H9 (cell line): ENCODE measurements at regions not wholly inside any gene's neighbourhood (a gene's known extent, or its start where the extent isn't known, plus 50 kb on each side); places are given as distances from the start of the nearest gene placed in this dataset.

ENCODE experiments used
- DNase-seq: peaks from one replicate; pipeline ENCODE4 v3.0.0-alpha.2; 2017
- H2AFZ ChIP-seq: one replicate; pipeline ENCODE4 v1.6.1; 2013; ENCODE audit warnings: mild to moderate bottlenecking, low read length, control low read depth, moderate library complexity
- H2AK5ac ChIP-seq: 2 replicates; pipeline ENCODE4 v1.6.1; 2013; ENCODE audit warnings: low read length, control low read depth, mixed read lengths; ENCODE audit not compliant: insufficient read length
- H2BK120ac ChIP-seq: one replicate; pipeline ENCODE4 v1.6.1; 2013; ENCODE audit warnings: low read depth, mild to moderate bottlenecking, low read length, control low read depth, inconsistent platforms; ENCODE audit not compliant: poor library complexity, severe bottlenecking
- H2BK12ac ChIP-seq: 2 replicates; pipeline ENCODE4 v1.6.1; 2013; ENCODE audit warnings: low read length, control low read depth, mixed read lengths, low read depth; ENCODE audit not compliant: insufficient read length
- H2BK15ac ChIP-seq: 2 replicates; pipeline ENCODE4 v1.6.1; 2013; ENCODE audit warnings: low read depth, low read length, control low read depth
- H2BK20ac ChIP-seq: one replicate; pipeline ENCODE4 v1.6.1; 2013; ENCODE audit warnings: low read depth, mild to moderate bottlenecking, low read length, control low read depth, inconsistent platforms; ENCODE audit not compliant: poor library complexity, severe bottlenecking
- H2BK5ac ChIP-seq: 2 replicates; pipeline ENCODE4 v1.6.1; 2013; ENCODE audit warnings: low read length, control low read depth, mixed read lengths; ENCODE audit not compliant: insufficient read length
- H3K14ac ChIP-seq: 2 replicates; pipeline ENCODE4 v1.6.1; 2013; ENCODE audit warnings: low read length, control low read depth; ENCODE audit not compliant: insufficient read depth
- H3K18ac ChIP-seq: 2 replicates; pipeline ENCODE4 v1.6.1; 2013; ENCODE audit warnings: low read depth, mild to moderate bottlenecking, mixed read lengths, low read length, control low read depth; ENCODE audit not compliant: insufficient read length
- H3K23ac ChIP-seq: 2 replicates; pipeline ENCODE4 v1.6.1; 2013; ENCODE audit warnings: low read length, control low read depth, mixed read lengths, low read depth; ENCODE audit not compliant: insufficient read length
- H3K23me2 ChIP-seq: 2 replicates; pipeline ENCODE4 v1.6.1; 2013; ENCODE audit warnings: low read depth, mild to moderate bottlenecking, mixed read lengths, low read length, control low read depth; ENCODE audit not compliant: insufficient read length, poor library complexity, severe bottlenecking
- H3K27ac ChIP-seq: 2 replicates; pipeline ENCODE4 v1.5.1; 2013; ENCODE audit warnings: low read length, control low read depth, mixed read lengths, low read depth; ENCODE audit not compliant: insufficient read length
- H3K27me3 ChIP-seq: 2 replicates; pipeline ENCODE4 v1.6.1; 2013; ENCODE audit warnings: low read length, control low read depth, inconsistent platforms; ENCODE audit not compliant: insufficient read depth
- H3K4ac ChIP-seq: 2 replicates; pipeline ENCODE4 v1.6.1; 2013; ENCODE audit warnings: low read depth, mild to moderate bottlenecking, control low read depth, inconsistent platforms, low read length, moderate library complexity
- H3K4me1 ChIP-seq: 2 replicates; pipeline ENCODE4 v1.6.1; 2013; ENCODE audit warnings: low read length, control low read depth, inconsistent platforms; ENCODE audit not compliant: insufficient read depth
- H3K4me2 ChIP-seq: 2 replicates; pipeline ENCODE4 v1.6.1; 2013; ENCODE audit warnings: low read length, control low read depth, mixed read lengths; ENCODE audit not compliant: insufficient read length, insufficient read depth
- H3K56ac ChIP-seq: 2 replicates; pipeline ENCODE4 v1.6.1; 2013; ENCODE audit warnings: low read depth, mild to moderate bottlenecking, mixed read lengths, low read length, control low read depth; ENCODE audit not compliant: insufficient read length
- H3K79me1 ChIP-seq: 2 replicates; pipeline ENCODE4 v1.6.1; 2013; ENCODE audit warnings: low read depth, mild to moderate bottlenecking, moderate library complexity, low read length, control low read depth, inconsistent platforms; ENCODE audit not compliant: insufficient read depth, poor library complexity, severe bottlenecking
- H3K79me2 ChIP-seq: 2 replicates; pipeline ENCODE4 v1.6.1; 2013; ENCODE audit warnings: low read length, control low read depth, inconsistent platforms; ENCODE audit not compliant: insufficient read depth
- H3K9ac ChIP-seq: 2 replicates; pipeline ENCODE4 v1.6.1; 2013; ENCODE audit warnings: low read length, control low read depth, mixed read lengths; ENCODE audit not compliant: insufficient read length; ENCODE audit errors: extremely low read depth
- H3K9me3 ChIP-seq: one replicate; pipeline ENCODE4 v1.6.1; 2013; ENCODE audit warnings: low read depth, low read length, inconsistent platforms; ENCODE audit not compliant: control insufficient read depth
- H3T11ph ChIP-seq: one replicate; pipeline ENCODE4 v1.6.1; 2013; ENCODE audit warnings: mild to moderate bottlenecking, low read length, control low read depth, inconsistent platforms
- H4K20me1 ChIP-seq: one replicate; pipeline ENCODE4 v1.6.1; 2013; ENCODE audit not compliant: control insufficient read depth, insufficient read length, insufficient read depth
- H4K5ac ChIP-seq: 2 replicates; pipeline ENCODE4 v1.6.1; 2013; ENCODE audit warnings: low read depth, mild to moderate bottlenecking, mixed read lengths, low read length, control low read depth; ENCODE audit not compliant: insufficient read length
- H4K8ac ChIP-seq: replicated peaks from 2 replicates; pipeline ENCODE4 v1.6.1; 2013; ENCODE audit warnings: low read length, control low read depth, mixed read lengths, low read depth; ENCODE audit not compliant: insufficient read length
- H4K91ac ChIP-seq: 2 replicates; pipeline ENCODE4 v1.6.1; 2013; ENCODE audit warnings: low read depth, mild to moderate bottlenecking, moderate library complexity, mixed read lengths, low read length, control low read depth; ENCODE audit not compliant: insufficient read length
- H3K27ac Mint-ChIP-seq, 3 experiments: 2 replicates in 2 of 3; 3 replicates in 1 of 3; pipeline ENCODE4 v1.8.0; 2020 to 2021; ENCODE audit warnings: mixed read lengths in 3 of 3, mild to moderate bottlenecking in 1 of 3, moderate library complexity in 1 of 3
- H3K27me3 Mint-ChIP-seq: 2 replicates; pipeline ENCODE4 v1.8.0; 2021; ENCODE audit warnings: low read depth, mild to moderate bottlenecking, moderate library complexity, mixed read lengths
- H3K36me3 Mint-ChIP-seq, 3 experiments: 2 replicates in 2 of 3; 3 replicates in 1 of 3; pipeline ENCODE4 v1.8.0; 2020 to 2021; ENCODE audit warnings: low read depth in 3 of 3, mixed read lengths in 3 of 3; ENCODE audit not compliant: insufficient read depth in 1 of 3
- H3K4me1 Mint-ChIP-seq, 2 experiments: 2 replicates each; pipeline ENCODE4 v1.8.0; 2020; ENCODE audit warnings: mixed read lengths in 2 of 2
- H3K4me3 Mint-ChIP-seq, 2 experiments: 2 replicates in 1 of 2; 3 replicates in 1 of 2; pipeline ENCODE4 v1.8.0; 2020 to 2021; ENCODE audit warnings: mild to moderate bottlenecking in 2 of 2, mixed read lengths in 2 of 2, moderate library complexity in 1 of 2
- H3K9me3 Mint-ChIP-seq, 2 experiments: 2 replicates in 1 of 2; 3 replicates in 1 of 2; pipeline ENCODE4 v1.8.0; 2020; ENCODE audit warnings: mild to moderate bottlenecking in 2 of 2, mixed read lengths in 2 of 2, moderate library complexity in 1 of 2
- WGBS: extraction: QIAGEN DNeasy Blood & Tissue Kit; methylation state at CpG from one replicate; pipeline ENCODE4 v1.1.7; 2013; ENCODE audit warnings: missing lambda C conversion rate, low lambda C conversion rate, mixed read lengths; ENCODE audit not compliant: insufficient read length; ENCODE audit errors: extremely low coverage; 5-methylcytosine and 5-hydroxymethylcytosine counted together
- TF ChIP-seq, protein P1 (sequence below): fragments of 200-600 bp; sonication (generic); conservative IDR thresholded peaks from 3 replicates; pipeline ENCODE4 v1.8.0; 2021; ENCODE audit warnings: antibody characterized with exemption, mild to moderate bottlenecking

DNA sequence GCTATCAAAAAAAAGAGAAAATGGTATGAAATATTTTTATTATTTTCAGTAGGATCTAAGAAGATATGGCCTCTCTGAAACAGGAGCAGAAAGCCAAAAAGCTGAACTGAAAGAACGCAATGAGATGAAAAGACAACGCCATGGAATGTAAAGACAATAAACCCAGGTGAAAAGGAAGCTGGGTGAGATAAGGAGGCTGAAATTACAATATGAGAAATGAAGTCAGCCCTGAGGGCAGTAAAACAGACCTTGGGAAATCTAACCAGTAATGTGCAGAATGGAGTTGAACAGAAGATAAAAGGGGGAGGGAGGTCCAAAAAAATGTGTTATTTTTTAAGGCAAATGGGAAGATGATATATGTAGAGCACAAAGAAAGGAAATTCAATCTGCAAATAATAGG, 265.3 kb downstream of the ENC1 start:
- H3K23me2 ChIP-seq = no peaks in the 10 kb centered on the region

More for the DNA sequence above, 265.3 kb downstream of the ENC1 start:
- Histone ChIP-seq H2BK15ac (no peak overlapping the region), H3K4ac (no peak overlapping the region), H3K9me3 (no peaks in the 10 kb centered on the region), H4K5ac (no peak overlapping the region), H3K4me2 (no peak overlapping the region), H3K14ac (no peak overlapping the region), H2AFZ (no peak overlapping the region), H3K56ac (no peak overlapping the region), H2BK5ac (no peak overlapping the region), H3T11ph (no peak overlapping the region), H3K27ac (no peak overlapping the region), H4K20me1 (no peaks in the 10 kb centered on the region), H3K79me2 (no peaks in the 10 kb centered on the region), H3K4me1 (no peaks in the 10 kb centered on the region), H3K23ac (no peak overlapping the region), H2BK20ac (no peak overlapping the region), H3K27me3 (no peaks in the 10 kb centered on the region), H4K8ac (no peak overlapping the region), H4K91ac (no peak overlapping the region), H2BK120ac (no peak overlapping the region), H3K79me1 (no peaks in the 10 kb centered on the region), H3K18ac (no peak overlapping the region), H3K9ac (no peak overlapping the region), H2BK12ac (no peak overlapping the region), H2AK5ac (no peak overlapping the region)
- Mint-ChIP-seq H3K36me3 (no peaks in the 10 kb centered on the region), H3K9me3 (peaks cover 0 to 2% of the 10 kb centered on the region in 2 experiments; a peak in 1 of 5 replicates), H3K4me1 (peaks cover 5 to 6% of the 10 kb centered on the region in 2 experiments), H3K27ac (no peak overlapping the region), H3K4me3 (no peak overlapping the region), H3K27me3 (no peaks in the 10 kb centered on the region)
- TF ChIP-seq, protein P1, sequence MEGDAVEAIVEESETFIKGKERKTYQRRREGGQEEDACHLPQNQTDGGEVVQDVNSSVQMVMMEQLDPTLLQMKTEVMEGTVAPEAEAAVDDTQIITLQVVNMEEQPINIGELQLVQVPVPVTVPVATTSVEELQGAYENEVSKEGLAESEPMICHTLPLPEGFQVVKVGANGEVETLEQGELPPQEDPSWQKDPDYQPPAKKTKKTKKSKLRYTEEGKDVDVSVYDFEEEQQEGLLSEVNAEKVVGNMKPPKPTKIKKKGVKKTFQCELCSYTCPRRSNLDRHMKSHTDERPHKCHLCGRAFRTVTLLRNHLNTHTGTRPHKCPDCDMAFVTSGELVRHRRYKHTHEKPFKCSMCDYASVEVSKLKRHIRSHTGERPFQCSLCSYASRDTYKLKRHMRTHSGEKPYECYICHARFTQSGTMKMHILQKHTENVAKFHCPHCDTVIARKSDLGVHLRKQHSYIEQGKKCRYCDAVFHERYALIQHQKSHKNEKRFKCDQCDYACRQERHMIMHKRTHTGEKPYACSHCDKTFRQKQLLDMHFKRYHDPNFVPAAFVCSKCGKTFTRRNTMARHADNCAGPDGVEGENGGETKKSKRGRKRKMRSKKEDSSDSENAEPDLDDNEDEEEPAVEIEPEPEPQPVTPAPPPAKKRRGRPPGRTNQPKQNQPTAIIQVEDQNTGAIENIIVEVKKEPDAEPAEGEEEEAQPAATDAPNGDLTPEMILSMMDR = no peak
- DNase-seq = no peak
- WGBS = no CpG with 5 or more reads among the region's 2 CpGs
